GM19467 (cell line): ENCODE measurements at regions not wholly inside any gene's neighbourhood (a gene's known extent, or its start where the extent isn't known, plus 50 kb on each side); places are given as distances from the start of the nearest gene placed in this dataset.
"Not testable (repeated sequence)": the region's sequence is repeated elsewhere in the genome, so short reads cannot be mapped to it uniquely, and the experiment has no call there.

Source experiments
- ATAC-seq: cut with Tn5 transposase; IDR thresholded peaks from one replicate; pipeline ENCODE4 v1.9.1; 2021; ENCODE audit warnings: mild to moderate bottlenecking, moderate library complexity; ENCODE audit not compliant: unreplicated experiment

DNA sequence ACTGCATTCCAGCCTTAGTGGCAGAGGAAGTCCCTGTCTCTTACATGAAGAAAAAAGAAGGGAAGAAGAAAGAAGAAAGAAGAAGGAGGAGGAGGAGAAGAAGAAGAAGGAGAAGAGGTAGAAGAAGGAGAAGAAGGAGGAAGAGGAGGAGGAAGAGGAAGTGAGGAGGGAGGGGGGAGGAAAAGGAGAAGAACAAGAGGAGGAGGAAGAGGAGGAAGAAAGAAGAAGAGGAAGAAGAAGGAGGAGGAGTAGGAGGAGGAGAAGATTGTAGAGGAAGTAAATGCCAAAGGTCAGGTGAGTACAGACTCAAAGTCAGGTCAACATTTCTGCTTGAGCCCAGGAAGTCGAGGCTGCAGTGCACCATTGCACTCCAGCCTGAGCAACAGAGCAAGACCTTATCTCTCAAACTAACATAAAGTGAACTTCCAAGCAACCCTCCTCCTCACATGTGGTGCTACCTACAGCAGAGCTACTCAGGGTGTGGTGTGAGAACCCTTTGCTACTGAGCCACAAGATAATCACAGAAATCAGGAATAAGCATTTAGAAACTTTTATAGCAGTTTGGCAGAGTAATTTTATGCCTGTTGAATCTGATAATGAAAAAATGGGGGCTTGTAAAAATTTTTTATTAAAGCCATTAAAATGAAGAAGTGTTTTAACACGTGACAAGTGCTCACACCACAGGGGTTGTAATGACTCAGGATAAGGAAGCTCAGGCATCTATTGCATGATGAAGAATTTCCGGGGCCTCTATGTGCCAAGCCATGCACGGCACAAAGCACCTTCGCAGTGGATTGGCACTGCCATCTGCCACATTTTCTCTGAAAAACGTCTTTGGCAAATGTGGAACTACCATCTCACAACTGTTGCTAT, 224.9 kb upstream of the AUTS2 start:
- ATAC-seq, result no peak

DNA sequence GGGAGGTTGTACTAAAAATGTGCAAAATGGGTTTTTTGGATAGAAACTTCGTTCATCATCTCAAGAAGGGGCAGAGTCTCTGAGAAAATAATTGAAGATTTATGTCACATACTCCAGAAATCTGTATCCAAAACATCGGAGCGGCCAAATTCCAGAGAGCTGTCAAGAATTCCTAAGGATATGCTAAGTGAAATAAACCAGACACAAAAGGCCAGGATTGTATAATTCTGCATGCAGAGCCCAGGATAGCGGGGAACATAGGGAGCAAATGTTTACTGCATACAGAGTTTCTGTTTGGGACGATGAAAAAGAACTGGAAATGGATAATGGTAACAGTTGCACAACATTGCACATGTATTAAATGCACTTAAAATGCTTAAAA, 224.2 kb upstream of the AUTS2 start:
- no peak for ATAC-seq

DNA sequence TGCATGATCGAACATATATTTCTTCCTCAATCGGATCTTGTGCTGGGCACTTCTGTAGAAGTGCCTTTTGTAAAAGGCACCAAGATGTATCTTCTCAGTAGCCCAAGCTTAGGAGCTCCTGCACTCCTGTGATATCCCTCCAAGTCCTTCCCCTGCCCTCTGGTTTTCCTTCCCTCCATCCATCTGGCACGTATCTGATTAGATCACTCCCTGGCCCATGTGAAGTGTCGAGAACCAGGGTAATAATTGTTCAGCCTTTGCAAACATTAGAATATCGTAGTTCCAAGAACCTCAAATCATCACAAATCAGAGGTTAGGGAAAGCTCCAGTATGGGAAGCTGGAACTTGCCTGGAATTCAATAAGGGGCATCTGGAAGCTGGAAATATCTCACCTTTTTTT, 221.1 kb upstream of the AUTS2 start:
- no peak for ATAC-seq

DNA sequence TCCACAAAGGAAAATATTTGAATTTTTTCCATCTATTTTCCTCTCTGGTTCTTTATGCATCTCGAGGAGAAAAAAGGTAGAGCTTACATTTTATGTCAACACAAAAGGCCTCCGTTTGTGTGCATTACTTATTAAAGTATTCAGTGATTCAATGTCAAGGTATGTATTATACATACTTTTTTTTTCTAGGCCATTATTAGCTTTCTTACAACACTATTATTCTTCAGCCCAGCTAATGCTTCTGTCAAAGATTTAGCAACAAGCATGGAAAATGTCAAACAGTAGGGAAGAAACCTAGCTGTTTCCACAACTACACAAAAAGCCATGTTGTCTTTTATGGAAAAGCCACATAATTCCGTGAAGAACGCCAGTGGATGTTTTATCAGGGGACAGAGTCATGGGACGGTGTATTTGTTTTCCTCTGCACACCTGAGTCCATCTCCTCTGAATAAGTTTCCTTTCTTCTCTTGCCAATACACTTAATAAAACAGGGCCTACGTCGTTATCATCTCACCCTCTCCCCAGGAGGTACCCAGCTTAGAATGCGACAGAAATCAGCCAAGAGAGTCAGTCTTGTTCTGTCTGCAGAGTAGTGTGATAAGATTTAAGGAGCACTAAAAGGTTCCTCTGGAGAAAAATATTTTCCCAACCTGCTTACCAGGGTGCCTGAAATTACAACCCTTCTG, 209.7 kb upstream of the AUTS2 start:
- ATAC-seq, result no peak

DNA sequence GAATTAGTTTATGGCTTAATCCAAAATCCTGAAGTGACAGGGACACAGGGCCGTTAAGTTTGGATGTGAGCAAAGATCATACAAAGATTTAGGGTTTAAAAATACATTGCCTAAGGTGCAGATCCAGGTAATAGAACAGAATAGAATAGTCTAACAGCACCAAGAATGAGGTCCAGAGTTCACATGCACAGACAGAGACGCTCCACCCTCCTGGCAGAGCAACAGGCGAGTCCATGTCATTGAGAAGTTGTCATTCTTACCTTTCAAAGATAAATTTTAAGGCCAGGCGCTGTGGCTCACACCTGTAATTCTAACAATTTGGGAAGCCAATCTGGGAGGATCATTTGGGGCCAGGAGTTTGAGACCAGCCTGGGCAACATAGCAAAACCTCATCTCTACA, 209.1 kb upstream of the AUTS2 start:
- no peak for ATAC-seq

DNA sequence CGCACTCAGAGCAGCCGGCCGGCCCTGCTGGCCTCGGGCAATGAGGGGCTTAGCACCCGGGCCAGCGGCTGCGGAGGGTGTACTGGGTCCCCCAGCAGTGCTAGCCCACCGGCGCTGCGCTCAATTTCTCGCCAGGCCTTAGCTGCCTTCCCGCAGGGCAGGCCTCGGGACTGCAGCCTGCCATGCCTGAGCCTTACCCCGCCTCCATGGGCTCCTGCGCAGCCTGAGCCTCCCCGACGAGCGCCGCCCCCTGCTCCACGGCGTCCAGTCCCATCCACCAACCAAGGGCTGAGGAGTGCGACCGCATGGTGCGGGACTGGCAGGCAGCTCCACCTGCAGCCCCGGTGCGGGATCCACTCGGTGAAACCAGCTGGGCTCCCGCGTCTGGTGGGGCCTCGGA, 204.4 kb upstream of the AUTS2 start:
- not testable (repeated sequence) for ATAC-seq

DNA sequence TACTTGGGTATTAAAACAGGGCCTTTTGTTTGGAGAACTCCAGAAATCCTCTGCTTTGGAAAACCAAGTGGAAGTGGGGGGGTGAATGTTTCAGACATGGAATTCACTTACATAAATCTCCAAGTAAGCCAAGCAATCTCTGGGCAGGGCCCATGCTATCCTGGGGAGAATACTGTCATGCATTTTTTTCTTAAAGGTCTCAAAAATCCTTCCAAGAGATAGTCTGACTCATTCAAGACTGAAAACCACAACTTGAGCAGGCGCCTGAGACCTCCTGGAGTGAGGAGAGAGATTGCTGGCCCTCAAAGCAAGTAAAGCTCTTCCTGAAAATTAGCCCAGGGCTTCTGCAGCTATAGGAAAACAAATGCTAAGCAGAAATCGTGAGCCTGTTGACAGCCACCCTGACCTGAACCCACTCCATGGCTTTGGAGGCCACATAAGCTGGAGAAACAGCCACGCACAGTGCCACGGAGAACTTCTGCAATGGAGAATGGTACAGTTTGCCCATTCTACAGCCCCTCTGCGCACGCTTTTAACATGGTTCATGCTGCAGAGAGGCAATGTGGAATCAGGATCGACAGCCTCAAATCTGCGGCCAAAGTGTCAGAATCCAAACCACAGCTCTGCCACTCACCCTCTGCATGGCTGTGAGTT, 203.1 kb upstream of the AUTS2 start:
- no peak for ATAC-seq

DNA sequence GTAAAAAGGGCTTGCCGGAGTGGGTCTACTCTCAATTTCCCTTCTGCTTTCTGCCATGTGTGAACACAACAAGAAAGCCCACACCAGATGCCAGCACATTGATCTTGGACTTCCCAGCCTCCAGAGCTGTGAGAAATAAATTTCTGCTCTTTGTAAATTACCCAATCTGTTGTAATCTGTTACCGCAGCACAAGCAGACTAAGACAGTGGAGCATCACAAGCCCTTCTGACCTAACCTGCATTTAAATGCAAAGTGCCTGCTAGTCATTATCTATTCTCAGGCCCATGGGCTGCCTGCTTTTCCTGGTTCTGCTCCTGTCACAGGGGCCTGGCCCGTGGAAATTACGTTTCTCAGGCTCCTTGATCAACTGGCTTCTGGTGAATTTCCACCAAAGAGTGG, 199.3 kb upstream of the AUTS2 start:
- no peak for ATAC-seq

DNA sequence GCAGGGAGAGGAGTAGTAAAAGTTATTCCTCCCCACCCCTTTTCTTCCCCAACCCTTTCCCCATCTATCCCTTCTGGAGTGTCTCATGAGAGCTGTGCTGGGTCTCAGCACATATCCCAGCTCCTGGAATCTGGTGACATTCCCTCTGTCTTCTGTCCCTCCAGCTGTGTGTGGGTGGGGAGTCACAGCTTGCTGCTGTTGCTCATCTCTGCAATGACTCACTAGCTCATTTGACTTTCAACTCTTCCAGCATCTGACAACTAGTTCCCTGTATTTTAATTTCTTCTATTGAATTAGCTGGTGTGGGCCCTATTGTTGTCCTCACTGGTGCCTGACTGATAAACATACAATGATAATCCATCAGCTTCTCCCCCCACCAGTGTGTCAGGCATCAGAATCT, 198.9 kb upstream of the AUTS2 start:
- ATAC-seq, result no peak

DNA sequence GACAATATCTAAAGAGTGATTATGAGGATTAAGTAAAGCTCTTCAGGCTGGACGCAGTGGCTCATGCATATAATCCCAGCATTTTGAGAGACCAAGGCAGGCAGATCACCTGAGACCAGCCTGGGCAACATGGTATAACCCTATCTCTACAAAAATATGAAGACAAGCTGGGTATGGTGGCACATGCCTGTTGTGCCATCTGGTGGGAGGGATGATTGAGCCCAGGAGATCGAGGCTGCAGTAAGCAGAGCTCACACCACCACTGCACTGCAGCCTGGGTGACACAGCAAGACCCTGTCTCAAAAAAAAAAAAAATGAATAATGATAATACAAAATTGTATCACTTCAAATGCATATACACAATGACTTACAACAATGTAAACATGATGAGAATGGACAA, 195.6 kb upstream of the AUTS2 start:
- ATAC-seq, result no peak

DNA sequence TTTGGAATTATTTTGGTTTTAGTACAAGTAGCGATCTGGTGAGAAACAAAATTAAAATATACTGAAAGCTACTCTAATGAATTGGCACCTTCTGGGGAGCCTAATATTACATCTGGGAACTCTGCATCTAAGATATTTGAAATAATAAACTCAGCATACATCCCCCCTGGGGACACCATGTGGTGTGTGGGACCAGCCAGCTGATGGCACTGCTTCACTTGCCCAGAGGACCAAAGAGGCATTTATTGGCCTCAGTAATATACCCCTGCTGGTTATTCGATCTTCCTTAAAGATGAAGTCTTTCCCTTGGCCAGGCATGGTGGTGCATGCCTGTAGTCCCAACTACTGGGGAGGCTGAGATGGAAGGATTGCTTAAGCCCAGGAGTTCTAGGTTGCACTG, 195.1 kb upstream of the AUTS2 start:
- no peak for ATAC-seq

DNA sequence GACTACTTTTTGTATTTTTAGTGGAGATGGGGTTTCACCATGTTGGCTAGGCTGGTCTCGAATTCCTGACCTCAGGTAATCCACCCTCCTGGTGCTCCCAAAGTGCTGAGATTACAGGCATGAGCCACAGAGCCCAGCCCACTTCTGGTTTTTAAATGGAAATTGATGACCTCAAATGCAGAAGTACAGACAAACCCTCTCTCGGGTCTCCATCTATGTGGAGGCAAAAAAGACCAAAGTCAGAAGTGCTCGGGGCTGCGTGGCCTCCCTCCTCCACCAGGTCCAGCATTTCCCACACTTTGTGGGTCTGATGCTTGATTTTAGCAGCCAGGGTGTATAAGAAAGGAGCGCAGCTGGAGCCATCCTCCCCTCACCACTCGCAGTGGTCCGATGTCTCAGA, 187.3 kb upstream of the AUTS2 start:
- ATAC-seq, result no peak

DNA sequence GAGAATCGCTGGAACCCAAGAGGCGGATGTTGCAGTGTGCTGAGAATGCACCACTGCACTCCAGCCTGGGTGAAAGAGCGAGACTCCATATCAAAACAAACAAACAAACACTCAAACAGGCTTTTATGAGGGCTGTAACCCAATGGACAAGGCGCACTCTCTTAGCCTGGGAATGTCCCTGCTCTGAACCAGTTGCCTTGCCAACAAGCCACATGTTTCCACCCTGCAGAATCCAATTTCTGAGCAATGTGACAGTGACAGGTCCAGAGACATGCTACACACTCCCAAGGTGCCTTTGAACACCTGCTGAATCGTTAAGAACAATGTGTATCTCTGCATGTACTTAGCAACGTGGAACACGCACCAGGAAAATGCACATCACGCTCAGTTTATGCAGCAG, 186.8 kb upstream of the AUTS2 start:
- no peak for ATAC-seq

DNA sequence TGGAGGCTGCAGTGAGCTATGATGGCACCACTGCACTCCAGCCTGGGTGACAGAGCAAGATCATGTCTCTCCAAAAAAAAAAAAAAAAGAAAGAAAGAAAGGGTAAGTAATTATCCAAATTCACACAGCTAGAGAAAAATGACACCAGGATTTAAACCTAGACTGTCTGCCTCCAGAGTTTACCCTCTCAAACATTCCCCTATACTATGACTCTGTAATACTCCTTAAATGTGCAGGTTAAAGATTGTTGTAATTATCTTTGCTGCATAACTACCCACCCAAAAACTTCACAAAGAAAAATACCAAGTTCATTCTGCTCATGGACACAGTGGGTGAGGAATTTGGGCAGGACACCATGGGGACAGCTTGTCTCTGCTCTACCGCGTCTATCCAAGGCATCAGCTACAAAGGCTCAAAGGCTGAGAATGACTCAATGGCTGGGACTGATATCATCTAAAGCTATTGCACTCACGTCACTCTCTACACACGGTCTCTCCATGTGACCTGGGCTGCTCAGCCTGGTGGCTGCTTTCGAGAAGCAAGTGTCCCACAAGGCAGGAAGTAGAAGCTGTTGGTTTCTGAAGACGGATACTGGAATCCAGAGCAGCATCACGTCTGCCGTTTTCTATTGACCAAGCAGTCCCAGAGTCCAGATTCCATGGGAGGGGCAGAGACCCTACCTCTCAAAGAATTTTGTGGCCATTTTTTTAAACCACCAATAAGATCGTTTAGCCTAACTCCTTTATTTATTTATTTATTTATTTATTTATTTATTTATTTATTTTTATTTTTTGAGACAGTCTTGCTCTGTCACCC, 185.7 kb upstream of the AUTS2 start:
- no peak for ATAC-seq

DNA sequence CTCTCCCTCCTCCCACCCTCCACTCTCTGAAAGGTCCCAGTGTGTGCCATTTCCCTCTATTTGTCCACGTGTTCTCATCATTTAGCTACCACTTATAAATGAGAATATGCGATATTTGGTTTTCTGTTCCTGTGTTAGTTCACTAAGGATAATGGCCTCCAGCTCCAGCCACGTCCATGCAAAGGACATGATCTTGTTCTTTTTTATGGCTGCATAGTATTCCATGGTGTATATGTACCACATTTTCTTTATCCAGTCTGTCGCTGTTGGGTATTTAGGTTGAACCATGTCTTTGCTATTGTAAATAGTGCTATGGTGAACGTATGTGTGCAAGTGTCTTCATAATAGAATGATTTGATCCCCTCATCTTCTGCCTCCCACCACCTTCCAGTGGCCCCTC, 183.7 kb upstream of the AUTS2 start:
- ATAC-seq, result no peak

DNA sequence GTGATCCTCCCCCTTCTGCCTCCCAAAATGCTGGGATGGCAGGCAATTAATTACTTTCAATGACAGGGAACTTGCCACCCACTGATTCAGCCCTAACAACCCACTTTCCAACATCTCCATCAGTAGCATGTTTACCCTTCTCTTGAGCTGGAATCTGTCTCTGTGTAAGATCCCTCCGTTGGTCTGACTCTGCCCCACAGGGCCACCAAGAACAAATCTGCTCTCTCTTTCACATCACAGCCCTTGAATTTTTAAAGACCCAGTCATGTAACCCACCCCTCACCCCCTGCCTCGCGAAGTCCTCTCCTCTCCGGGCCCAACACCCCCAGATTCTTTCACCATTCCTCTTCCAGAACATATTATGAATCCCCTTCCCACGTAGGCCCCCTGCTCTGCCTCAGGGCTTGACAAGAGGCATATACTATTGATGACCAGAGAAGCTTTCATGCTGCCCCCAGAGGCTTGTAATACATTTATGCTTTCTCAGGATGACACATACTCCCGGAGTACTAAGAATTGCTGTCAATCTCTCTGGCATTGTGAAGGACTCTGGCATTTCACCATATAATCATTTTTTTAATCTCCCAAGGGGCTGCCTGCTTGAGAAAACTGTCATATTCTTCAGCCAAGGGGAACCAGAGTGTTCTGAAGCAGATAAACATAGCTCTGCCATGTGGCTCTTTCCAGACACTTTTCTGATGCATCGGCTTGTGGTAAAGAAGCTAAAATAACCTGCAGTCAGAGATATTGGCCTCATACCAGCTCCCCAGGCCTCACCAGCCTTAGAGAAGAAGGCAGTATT, 179.2 kb upstream of the AUTS2 start:
- no peak for ATAC-seq

DNA sequence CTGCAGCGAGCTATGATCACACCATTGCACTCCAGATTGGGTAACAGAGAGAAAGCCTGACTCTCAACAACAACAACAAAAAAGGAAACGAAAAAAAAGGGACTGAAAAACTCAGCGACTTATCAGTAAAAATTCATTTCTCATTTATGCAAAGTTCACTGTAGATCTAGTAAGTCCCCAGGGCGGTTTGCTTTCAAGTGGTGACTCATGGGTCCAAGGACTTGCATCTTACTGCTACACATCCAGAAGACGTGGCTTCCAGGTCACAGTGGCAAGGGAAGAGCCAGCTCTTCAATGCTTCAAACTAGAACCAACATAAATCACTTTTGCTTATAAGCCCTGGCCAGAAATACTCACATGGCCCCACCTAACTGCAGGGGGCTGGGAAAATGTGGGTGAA, 178.3 kb upstream of the AUTS2 start:
- no peak for ATAC-seq

DNA sequence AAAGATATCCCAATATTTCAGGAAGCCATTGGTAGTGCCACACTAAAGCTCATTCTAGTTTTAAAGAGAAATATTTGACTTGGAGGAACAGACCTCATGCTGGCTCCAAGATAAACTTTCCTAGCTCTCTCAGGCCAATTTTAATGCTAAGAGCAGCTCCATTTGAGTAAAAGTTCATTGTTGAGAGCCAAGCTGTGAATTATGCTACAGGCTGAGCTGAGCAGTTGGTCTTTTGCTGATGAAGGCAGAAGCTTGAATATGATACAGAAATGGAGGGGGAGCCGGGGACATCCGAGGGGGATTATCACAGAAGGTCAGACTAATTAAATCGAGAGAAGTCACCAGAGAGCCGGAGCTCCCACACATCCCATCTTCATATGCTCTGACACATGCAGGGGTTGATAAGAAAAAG, 175.7 kb upstream of the AUTS2 start:
- no peak for ATAC-seq

DNA sequence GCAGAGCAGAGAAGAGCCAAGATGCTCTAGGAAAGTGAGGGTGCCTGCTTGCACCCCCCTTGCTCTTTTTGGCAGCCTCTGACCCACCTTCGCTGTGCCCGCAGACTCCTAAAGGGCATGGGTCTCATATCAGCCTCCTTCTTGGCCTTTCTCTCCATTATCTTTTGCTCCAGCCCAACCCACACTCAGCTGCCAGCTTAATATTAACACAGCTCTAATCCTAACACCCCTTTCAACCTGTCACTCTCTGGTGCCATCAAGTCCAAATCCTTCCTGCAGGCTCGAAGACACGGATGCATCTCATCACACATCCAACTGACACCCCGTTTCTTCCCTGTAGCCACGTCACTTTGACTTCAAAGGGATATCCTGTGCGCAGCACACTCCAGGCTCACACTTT, 171.6 kb upstream of the AUTS2 start:
- ATAC-seq, result no peak

DNA sequence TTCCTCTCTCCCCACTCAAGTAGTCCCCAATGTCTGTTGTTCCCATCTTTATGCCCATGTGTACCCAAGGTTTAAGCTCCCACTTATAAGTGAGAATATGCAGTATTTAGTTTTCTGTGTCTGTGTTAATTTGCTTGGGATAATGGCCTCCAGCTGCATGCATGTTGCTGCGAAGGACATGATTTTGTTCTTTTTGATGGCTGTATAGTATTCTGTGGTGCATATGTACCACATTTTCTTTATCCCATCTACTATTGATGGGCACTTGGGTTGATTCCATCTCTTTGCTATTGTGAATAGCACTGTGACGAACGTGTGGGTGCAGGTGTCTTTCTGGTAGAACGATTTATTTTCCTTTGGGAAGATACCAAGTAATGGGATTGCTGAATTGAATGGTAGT, 170.2 kb upstream of the AUTS2 start:
- ATAC-seq, result no peak
